DMS 273 (cell line): ENCODE measurements at regions not wholly inside any gene's neighbourhood (a gene's known extent, or its start where the extent isn't known, plus 50 kb on each side); places are given as distances from the start of the nearest gene placed in this dataset.
A peak's percentile ranks its signal among the peaks of the same experiment; 100 is the strongest.

ENCODE experiments used
- DNase-seq: peaks from one replicate; lab custom pipeline; 2025; ENCODE audit not compliant: unreplicated experiment; lab: John Stamatoyannopoulos, UW

- peak; percentile 62 for DNase-seq
These were observed 517.5 kb downstream of the MID1IP1 start for GRCh38 chrX:39318506-39319343.

DNA sequence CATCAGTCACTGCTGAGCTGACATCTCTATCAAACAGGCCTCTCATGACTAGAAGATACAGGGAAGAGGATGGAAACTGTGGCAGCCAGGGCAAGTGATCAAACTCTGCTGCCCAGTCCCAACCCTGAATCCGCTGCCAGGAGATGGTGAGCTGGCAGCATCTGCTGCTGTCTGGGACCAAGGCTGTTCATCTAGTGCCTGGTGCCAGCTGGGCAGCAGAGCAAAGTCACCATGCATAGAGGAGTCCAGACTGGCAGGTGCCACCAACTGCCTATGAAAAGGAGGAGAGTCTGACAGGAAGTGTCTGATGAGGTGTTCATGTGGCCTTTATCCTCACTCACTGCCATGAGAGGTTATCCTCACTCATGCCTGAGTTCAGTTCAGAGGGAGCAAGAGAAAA lies 518.9 kb downstream of the MID1IP1 start:
- peak; percentile 72 for DNase-seq

GRCh38 chrX:39322496-39322895 lies 521.2 kb downstream of the MID1IP1 start:
- no peak for DNase-seq

- peak; percentile 84 for DNase-seq
These were observed 523.1 kb downstream of the MID1IP1 start for GRCh38 chrX:39324233-39324930.

GRCh38 chrX:39327255-39327654 lies 526.0 kb downstream of the MID1IP1 start:
- peak; percentile 7 for DNase-seq

DNA sequence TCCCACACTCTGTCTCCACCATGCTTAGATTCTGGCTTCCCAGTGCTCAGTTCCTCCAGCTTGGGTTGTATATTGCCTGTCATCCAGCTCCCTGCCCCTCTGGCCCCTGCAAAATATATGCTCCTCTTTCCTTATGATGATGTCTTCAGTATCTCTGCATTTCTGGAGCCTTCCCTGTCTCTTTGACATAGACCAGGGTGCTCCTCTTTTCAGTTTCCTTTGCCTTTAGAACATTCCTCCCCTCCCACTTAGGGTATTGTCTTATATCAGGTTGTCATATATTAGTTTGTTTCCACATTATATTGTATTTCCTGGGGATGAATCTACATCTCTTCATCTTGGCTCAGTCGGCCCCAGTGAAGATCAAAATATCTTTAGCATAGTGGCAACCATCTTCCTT lies 526.4 kb downstream of the MID1IP1 start:
- DNase-seq = no peak

GRCh38 chrX:39328661-39329060 lies 527.4 kb downstream of the MID1IP1 start:
- no peak for DNase-seq

DNA sequence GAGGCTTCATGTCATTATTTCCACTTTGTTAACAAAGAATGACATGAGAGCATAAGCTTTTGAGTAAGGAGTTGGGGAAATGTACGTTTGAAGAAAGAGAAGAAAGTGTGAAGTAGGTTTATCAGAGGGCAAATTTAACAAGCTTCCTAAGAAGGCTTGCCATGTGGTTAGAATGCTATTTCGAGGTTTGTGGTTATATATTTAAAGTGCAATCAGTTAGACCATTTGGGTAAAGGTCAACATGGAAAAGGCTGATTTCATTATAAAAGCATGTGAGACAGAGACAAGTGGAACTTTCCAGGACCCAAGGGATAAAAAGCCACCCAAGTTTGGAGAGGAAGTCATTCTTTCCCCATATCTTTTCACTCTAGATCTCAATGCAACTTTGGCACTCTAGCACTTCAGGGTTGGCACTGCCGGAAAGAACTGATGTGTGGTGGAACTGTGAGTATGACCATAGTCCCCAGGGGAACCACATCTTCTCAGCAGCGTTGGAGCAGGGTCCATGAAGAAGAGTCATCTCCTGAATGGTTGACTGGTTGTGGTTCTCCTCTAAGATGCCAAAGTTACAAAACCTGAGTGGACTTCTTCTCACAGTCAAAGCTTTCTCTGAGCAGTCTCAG lies 529.9 kb downstream of the MID1IP1 start:
- no peak for DNase-seq

DNA sequence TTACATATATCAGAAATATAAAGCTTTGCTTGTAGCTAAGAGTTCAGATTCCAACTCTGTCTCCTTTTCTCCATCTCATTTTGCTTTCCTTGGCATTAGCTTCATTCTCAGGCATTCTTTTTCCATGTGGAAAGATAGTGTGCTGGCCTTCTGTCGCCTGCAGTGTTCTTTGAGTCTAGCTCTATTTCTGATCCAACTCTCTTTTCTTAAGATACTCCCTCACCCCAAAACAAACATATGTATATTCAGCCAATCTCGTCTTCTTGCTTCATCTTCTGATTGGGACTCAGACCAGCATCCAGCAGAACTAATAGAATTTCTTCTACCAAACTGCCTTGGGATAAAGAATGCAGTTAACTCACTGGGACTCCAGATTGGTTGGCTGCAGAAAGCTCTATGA lies 532.2 kb downstream of the MID1IP1 start:
- no peak for DNase-seq

DNA sequence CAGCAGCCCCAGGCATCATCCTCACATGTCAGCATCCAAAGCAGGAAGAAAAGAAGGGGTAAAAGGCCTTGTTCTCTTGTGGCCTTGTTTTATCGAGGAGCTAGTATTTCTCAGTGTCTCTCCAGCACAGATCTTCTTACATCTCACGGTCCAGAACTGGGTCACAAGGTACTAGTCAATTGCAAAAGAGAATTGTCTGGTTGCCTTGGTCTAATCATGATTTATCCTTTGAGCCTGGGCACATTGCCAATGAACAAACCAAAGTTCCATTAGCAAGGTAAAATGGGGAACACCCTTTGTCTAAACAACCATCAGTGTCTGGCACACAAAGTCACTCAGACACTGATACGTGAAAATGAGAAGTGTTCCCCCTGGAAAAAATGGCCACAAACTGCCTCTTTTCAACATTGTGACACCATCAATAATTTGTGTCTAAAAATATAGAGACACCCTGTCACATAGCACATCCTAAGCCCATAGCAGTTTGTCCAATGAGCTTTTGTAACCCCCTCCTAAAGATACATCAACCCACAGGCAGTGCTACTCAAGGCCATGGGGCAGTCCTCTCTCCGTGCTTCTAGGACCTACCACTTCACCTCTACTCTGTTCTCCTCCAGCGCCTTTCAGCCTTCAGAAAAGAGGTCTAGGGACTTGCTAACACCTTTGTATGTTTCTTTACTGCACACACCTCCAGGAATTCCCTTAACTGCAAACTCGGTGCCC lies 534.4 kb downstream of the MID1IP1 start:
- peak; percentile 11 for DNase-seq

DNA sequence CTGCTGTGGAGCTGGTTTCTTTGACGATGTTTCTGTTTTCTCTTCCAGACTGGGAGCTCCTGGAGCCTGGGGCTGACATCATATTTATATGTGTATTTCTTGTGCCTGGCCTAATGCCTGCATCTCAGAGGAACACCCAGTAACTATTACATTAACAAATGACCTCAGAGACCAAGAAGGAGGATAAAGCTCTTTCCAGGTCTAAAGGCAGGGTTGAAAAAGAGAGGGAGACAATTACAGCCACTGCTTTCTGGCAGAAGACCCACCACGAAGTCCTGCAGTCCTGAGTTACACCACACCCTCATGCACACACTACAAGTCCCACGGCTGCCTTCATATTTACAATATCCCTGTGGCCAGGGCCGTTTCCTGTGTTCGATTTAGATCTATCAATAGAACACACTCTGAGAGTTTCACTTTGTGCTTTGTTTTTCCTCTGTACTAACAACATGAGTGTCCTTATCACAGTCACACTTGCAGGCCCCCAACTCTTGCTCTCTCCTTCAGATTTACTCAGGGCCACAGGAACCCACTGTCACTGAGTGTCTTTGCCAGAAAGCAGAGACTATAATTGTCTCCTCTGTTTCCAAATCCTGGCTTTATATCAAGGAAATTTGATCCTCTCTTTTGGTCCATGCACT lies 535.5 kb downstream of the MID1IP1 start:
- DNase-seq = peak; percentile 65

GRCh38 chrX:39337451-39337850 lies 536.2 kb downstream of the MID1IP1 start:
- DNase-seq = peak; percentile 76

GRCh38 chrX:39338583-39338982 lies 537.3 kb downstream of the MID1IP1 start:
- no peak for DNase-seq

DNA sequence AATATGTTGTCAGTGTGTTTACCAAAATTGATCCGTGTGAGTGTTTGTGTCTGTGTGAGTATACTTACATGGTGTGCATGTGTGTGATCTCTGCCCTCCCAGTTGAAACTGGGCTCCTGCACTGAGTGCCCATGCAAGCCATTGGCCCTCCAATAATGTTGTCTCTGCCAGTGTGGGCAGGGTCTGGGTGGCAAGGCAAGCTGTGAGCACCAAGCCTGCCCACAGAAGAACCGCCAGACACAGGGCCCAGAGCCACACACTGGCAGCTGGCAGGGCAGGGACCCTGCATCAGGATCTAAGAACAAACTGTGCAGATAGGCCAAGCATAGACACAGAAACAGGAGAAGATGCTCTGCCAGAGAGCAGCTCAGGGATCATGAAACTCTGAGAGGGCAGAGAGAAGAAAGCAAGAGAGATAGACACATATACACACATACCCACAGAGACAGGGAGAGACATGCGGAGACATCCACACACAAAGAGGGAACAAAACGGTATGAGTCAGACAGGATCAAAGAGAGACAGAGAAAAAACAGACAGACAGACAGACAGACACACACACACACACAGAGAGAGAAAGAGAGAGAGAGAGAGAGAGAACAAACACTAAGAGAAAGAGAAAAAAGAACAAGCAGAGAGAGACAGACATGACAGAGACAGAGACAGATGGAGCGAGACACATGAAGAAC lies 555.0 kb downstream of the MID1IP1 start:
- no peak for DNase-seq

DNA sequence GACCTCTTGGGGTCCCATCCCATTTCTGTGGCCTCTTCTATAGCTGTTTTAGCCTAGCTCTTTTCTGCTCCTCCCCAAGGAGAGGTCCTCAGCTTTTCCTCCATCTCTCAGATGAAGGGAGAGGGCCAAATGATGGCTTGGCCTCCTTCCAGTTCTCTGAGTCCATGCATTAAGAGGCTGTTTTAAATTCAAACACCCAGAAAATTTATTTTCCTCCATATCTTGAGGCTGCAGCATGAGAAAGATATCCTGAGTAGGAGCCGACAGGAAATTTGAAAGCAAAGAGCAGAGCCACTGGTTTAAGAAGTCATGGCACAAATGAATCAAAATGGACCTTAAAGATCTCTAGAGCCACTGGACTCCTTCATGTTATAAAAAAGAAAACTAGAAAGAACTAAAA lies 558.8 kb downstream of the MID1IP1 start:
- no peak for DNase-seq

DNA sequence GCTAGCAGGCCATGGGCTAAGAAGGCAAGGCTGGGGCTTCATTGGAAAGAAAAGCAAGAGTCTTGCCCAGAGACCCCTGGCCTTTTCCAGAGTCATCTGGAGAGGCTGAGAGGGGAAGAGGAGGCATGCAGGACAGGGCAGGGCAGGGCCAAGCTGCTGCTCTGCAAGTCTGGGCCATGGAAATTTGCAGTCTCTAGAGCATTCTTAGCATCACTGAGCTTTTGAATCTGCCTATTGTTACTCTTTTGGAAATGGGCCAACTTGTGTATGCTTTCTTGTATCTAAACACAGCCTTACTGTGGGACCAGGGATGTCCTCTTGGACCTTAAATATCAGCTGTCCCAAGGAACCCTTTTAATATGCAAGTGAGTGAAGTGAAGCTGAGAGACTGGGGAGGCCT lies 560.5 kb downstream of the MID1IP1 start:
- DNase-seq = no peak

GRCh38 chrX:39367416-39367815 lies 566.2 kb downstream of the MID1IP1 start:
- DNase-seq = no peak

DNA sequence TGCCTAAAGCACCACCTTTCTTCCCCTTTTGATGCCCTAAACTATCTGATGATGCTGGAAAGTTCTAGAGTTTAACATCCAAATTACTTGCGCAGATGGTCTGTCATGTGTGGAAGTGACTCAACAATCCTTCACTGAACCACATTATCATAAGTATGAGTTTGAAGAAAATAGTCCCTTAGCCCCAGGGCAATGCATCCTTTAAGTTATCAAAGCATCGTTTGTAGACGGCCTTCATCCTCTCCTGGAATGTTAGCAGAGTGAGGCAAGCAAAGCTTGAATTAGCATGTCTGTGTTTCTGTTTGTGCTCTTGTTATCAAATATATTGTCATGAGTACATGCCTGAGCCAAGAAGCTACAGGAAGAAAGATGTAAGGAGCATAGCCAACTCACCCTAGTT lies 570.9 kb downstream of the MID1IP1 start:
- no peak for DNase-seq

DNA sequence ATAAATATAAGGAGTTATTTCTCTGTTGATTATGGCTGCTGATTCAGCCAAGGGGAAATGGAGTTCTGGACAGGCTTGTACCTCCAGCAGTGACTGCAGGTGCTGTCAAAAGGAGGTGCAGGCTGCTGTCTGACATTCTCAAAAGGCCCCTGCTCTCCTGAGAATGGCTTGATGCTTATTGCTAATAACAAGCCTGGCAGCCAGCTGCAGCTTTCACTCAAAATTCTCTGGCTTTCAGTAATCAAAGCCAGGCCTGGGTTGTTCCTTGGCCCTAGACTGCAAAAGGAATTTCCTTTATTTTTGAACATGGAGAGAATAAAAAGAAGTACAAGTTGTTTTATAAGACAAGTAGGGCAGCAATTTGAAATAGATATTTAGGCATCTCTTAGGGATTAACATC lies 575.9 kb downstream of the MID1IP1 start:
- DNase-seq = no peak

DNA sequence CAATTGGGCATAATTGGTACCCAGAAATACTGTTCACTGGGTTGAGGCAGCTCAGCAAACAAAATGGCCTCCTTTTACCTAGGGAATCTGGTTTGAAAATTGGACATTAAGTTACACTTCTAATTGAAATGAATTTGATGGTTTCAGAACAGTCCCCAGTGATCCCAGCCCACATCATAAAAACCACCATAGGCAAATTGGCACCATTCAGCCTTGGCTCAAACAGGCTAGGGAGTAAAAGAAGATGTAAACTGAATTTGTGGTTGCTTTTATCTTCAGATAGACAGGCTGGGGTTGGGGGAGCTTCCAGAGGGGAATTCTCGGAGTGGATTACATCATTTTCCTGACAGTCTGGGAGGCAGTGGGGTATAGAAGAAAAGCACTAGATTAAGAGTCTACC lies 576.5 kb downstream of the MID1IP1 start:
- no peak for DNase-seq
